ENCODE measurements at regions not wholly inside any gene's neighbourhood (a gene's known extent, or its start where the extent isn't known, plus 50 kb on each side); places are given as distances from the start of the nearest gene placed in this dataset.

DNA sequence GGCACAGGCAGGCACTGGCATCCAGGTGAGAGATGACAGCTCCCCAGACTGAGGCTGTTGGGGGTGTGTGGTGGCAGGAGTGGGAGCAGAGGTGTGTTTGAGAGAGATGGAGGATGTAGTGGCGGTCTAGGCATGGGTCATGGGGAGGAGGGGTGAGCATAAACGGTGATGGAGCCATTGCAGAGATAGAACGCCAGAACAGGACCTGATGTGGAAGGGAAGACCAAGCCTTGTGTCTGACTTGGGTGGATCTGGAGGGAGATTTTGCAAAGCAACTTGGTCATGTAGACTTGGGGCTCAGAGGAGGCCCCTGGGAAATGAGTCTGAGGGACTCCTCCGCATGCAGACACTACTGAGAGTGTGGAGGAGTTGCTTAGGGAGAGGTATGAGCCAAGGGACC lies 50.0 kb upstream of the CLDN5 start:
- no peak for DNase-seq (ENCODE audit: extremely low read depth in 1 of 11, low read depth in 9 of 11, low spot score in 4 of 11)

DNA sequence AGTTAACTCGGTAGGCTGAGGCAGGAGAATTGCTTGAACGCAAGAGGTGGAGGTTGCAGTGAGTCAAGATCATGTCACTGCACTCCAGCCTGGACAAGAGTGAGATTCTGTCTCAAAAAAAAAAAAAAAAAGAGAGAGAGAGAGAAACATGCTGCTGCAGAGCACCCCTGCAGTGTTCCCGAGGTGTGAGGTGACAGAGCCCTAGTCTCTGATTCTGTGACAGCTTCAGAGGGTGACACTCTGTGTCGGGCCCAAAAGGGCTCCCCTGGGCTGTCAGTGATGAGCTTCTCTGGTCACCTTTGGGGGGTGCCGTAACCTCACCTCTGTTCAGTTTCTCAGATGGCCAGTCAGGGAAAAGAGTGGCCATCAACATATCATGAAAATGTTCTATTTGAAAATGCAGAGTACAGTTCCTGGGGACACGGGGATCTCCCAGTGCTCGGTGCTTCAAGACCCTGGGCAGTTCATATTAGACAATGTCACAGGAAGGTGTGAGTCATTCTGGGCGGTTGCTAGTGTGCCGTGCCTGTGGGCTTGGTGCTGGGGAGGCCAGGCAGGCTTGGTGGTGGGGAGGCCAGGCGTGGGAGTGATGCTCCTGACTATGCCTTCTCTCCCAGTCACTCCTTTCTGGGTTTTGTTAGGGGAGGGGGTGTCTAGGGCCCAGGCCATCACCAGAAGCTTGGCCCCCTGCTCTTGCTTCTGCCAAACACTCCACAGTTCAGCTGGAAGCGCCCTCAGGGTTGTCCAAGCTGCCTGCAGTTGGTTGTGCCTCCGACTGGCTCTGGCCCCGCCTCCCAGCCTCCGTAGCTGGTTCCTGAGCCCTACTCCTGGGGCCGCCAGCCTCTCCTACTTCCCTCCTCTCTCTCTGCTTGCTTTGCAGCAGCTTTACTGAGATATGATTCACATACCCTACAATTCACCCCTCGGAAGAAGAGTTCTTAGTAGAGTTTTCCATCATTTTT lies 52.5 kb upstream of the CLDN5 start:
- no peak for DNase-seq (ENCODE audit: extremely low read depth in 1 of 11, low read depth in 9 of 11, low spot score in 4 of 11)

DNA sequence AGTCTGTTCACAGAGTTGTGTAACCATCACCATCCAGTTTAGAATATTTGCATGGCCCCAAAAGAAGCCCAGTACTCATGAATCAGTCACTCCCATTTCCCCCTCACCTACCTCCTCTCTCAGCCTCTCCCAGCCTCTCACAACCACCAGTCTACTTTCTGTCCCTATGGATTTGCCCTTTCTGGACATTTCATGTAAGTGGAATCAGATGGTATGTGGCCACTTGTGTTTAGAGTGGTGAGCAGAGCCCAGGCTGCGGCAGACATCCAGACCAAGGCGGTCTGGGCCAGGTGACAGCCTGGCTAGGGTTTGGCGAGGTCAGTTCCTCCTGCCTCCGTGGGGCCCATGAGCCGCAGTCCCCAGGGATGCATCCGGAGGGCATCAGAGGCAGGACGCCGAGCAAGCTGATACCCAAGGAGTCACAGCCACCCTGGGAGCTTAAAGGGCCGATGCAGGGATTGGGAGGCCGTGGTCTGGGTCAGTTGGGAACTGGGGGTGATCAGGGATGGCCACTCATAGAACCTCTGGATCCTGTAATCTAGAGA lies 53.3 kb upstream of the CLDN5 start:
- no peak for DNase-seq (ENCODE audit: extremely low read depth in 1 of 11, low read depth in 9 of 11, low spot score in 4 of 11)

DNA sequence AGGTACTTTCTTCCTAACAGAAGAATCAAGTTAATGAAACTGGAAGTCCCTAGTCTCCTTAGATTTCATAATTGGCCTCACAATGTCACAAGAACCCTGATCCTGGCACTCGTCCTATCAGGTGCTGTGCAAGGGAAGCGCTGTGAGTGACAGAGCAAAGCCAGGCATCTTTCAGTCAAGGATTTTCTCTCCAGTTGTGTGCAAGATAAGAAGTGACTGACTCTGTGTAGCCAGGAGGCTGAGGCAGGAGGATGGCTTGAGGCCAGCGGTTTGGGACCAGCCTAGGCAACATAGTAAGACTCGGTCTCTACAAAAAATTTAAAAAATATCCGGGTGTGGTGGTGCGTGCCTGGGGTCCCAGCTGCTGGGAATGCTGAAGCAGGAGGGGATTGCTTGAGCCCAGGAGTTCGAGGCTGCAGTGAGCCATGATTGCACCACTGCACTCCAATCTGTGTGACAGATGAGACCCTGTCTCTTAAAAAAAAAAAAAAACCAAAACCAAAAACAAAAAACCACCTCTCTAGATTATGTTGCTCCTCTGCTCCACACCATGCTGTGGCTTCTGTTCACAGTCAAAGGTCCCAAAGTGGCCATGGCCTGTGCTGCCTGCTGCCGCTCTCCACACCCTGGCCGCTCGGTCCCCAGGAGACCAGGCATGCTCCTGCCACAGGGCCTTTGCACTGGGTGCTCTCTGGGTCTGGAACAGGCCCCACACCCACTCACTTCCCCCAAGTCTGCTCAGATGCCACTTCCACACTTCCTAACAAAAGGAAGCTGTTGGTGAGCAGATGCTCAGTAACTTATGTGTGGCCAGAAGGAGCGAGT lies 54.2 kb upstream of the CLDN5 start:
- no peak for DNase-seq (ENCODE audit: extremely low read depth in 1 of 11, low read depth in 9 of 11, low spot score in 4 of 11)

DNA sequence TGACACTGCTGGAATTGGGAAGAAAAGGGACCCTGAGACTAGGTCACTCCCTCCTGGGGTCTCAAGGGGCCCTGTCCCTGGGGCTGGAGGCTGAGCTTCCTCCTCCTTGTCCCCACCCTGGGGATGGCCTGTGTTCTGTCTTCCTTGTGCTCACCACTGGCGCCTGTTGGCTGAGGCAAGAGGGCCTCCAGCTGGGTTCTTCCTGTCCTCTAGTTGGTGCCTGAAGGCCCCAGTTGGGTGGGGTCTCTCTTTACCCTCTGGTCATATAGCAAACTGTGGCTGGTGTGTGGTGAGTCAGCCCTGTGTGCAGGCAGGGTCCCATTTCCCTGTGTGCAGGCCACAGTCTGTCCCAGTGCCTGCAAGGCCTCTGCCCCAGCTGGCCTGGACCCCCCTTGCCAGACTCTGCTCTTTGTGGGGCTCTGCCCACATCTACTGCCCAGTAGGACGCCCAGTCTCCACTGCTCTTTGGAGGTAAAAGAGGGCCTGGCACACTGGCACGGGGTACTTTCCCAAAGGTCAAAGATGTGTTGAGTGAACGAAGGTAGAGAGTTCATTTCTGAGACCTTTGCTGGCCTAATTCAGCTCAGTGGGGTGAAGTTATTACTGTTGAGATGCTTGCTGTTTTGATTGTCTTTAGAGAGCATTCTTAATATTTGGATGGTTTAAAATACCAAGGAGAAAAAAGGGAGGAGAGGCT lies 55.1 kb upstream of the CLDN5 start:
- DNase-seq (ENCODE audit: extremely low read depth in 1 of 11, low read depth in 9 of 11, low spot score in 4 of 11), result no peak

DNA sequence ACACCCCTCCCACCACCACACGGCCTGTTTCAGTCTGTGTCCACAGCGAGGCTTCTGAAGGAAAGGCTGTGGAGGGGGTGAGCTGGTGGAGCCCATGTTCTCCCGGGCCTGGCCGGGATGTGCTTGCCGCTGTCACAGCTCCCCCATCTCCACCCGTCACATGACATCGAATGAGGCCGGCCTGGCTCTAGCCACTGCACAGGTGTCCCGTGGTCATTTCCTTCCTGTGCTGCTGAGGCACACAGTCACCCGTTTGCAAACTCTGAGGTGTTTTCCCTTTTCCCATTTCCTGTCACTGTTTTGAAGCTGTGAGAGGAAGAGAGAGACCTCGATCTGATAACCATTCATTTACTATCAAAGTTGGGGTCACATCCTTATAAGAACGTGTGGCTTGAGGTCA lies 55.7 kb upstream of the CLDN5 start:
- peak in 2 of 11 donors; percentile 10 to 11 for DNase-seq (ENCODE audit: extremely low read depth in 1 of 11, low read depth in 9 of 11, low spot score in 4 of 11)

DNA sequence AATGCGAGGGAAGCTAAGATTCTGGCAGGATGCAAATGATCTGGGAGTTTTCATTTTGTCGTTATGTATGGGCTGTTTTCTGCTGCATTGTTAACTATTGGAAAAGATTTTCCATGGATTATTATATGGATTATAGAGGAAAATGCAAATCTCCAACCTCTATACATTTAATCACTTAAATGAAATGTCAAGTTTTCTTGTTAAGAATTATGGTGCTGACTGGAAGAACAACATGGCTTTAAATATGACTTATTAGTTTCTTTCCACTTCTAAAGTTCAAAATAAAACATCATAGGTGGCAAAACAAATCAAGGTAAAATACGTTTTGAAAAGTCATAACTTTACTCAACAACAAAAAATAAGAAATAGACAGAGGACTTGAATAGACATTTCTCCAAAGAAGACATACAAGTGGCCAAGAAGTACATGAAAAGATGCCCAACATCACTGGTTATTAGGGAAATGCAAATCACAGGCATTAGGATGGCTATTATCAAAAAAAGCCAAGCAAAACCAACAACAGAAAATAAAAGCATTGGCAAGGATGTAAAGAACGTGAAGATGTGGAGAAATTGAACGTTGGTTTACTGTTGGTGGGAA lies 56.2 kb upstream of the CLDN5 start:
- no peak for DNase-seq (ENCODE audit: extremely low read depth in 1 of 11, low read depth in 9 of 11, low spot score in 4 of 11)

DNA sequence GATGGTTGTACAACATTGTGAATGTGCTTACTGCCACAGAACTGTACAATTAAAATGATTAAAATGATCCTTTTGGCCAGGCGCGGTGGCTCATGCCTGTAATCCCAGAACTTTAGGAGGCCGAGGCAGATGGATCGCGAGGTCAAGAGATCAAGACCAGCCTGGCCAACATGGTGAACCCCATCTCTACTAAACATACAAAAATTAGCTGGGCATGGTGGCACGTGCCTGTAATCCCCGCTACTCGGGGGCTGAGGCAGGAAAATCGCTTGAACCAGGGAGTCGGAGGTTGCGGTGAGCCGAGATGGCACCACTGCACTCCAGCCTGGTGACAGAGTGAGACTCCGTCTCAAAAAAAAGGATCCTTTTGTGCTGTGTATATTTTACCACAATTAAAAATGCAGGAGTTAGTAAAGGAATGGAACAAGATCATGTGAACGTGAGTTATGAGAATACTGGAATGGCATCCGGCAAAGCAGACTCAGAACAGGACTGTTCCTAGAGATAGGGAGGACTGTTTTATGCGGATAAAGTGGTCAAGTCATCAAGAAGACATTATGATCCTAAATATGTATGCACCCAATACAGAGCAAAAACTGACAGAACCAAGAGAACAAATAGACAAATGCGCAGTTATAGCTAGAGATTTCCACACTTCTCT lies 58.0 kb upstream of the CLDN5 start:
- no peak for DNase-seq (ENCODE audit: extremely low read depth in 1 of 11, low read depth in 9 of 11, low spot score in 4 of 11)

DNA sequence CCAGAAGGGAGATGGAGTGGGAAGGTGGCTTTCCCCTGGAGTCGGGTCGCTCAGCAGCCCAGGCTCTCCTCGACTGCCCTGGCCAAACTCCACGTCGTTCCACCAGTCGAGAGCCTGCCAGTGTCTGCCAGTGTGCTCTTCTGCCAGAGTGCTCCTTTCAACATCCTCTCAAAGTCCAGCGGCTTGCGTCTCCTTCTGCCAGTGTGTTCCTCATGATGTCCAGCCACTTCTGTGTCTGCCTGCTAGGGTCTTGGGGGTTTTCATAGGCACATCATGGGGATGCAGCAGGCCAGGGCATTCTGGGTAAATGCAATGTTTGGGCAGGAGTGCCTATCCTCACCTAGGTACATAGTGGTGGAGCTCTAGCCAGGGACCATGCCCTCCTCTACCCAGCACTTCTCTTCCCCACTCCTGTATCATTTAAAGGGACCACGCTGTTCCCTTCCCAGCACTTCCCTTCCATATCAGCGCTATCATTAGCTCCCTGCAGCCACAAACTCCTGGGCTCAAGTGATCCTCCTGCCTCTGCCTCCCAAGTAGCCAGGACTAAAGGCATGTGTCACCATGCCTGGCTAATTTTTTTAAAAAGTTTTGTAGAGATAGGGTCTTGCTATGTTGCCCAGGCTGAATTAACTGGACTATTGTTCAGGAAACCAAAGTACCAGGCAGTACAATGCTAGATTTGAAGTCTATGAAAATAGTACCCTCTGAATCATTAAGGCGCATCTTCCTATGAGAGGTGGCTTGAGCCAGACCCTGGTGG lies 62.9 kb upstream of the CLDN5 start:
- no peak for DNase-seq (ENCODE audit: extremely low read depth in 1 of 11, low read depth in 9 of 11, low spot score in 4 of 11)

DNA sequence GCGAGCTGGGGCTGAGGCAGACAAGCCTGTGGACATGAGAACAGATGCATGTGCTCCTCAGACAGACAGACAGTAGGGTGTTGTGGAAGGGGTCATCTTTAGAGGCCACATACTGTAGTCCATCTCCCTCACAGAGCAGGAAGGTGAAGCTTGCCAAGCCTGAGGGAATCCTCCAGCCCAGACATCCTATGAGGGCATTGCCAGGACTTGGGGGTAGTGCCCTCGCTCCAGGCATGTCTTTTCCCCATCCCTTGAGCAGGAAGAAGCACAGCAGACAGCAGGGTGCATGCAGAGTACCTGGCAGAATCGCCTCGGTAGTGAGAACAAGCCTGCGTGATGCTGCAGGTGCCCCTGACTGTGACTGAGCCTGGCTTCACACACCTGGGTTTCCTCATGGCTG lies 66.5 kb upstream of the CLDN5 start:
- no peak for DNase-seq (ENCODE audit: extremely low read depth in 1 of 11, low read depth in 9 of 11, low spot score in 4 of 11)

DNA sequence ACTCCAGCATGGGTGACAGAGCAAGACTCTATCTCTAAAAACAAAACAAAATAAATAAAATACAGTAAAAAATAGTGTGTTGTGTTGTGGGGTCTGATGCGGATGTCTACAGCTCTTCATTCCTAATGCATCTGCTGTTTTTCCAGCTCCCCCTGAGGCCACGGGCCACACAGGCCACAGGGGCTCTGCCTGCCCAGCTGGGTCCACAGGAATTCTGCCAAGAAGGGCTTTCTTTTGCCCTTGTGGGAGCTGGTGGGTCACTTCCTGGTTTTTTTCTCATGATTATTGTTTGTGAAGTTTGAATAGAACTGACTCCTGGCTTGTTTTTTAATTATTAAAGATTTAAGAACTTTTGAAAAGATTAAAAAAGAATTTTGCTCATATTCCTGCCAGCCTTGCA lies 67.4 kb upstream of the CLDN5 start:
- no peak for DNase-seq (ENCODE audit: extremely low read depth in 1 of 11, low read depth in 9 of 11, low spot score in 4 of 11)

DNA sequence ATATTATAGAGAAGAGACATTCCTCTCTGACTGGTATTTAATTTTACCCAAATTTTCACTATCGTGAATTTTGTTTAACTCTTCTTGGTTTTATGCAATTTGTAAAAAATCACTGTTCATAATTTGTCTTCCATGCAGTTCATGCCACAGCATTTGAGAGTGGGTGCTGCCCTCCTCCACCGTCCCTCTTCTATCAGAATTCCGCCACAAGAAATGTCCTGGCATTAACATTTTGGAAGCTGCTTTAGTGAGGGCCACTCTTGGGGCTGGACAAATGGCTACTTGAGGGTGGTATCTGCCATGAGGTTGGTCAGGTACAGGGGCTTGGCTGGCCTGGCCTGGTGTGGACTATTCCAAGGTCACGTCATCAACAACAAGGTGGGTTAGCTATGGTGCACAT lies 68.3 kb upstream of the CLDN5 start:
- DNase-seq (ENCODE audit: extremely low read depth in 1 of 11, low read depth in 9 of 11, low spot score in 4 of 11), result no peak

DNA sequence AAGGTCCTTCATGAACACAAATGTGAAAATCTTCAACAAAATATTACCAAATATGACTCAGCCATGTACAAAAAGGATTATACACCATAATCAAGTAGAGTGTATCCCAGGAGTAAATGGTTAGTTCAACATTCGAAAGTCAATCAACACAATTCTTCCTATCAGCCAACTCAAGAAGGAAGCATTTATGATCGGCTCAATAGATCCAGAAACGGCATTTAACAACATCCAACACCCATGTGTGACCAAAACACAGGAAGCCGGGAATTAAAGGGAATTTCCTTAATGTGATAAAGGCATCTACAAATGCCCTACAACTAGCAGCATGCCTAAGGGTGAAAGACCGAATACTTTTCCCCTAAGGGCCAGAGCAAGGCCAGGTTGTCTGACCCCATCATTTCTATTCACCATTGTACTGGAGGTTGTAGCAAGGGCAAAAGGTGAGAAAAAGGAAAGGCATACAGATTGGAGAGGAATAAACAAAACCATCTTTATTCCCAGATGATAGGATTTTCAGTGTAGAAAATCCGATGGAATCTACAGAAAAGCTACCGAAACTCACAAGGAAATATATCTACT lies 69.9 kb upstream of the CLDN5 start:
- DNase-seq (ENCODE audit: extremely low read depth in 1 of 11, low read depth in 9 of 11, low spot score in 4 of 11), result no peak

DNA sequence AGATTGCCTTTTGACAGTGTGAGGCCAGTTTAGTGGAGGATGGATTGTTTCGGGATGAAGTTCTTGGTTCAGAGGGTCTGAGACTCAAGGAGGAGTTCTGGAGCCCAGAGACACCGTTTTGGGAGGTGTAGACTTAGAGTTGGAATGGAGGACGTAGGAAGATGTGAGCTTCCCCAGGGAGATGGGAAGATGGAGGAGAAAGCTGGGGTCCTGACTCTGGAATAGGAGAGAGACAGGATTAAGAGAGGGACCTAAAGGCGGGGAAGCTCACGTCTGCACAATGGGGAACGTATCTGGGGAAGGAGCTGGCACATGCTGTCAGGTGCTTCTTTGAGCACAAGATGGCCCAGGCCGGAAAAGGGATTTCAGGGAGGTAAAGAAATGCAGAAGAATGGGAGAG lies 71.3 kb upstream of the CLDN5 start:
- DNase-seq (ENCODE audit: extremely low read depth in 1 of 11, low read depth in 9 of 11, low spot score in 4 of 11), result no peak

DNA sequence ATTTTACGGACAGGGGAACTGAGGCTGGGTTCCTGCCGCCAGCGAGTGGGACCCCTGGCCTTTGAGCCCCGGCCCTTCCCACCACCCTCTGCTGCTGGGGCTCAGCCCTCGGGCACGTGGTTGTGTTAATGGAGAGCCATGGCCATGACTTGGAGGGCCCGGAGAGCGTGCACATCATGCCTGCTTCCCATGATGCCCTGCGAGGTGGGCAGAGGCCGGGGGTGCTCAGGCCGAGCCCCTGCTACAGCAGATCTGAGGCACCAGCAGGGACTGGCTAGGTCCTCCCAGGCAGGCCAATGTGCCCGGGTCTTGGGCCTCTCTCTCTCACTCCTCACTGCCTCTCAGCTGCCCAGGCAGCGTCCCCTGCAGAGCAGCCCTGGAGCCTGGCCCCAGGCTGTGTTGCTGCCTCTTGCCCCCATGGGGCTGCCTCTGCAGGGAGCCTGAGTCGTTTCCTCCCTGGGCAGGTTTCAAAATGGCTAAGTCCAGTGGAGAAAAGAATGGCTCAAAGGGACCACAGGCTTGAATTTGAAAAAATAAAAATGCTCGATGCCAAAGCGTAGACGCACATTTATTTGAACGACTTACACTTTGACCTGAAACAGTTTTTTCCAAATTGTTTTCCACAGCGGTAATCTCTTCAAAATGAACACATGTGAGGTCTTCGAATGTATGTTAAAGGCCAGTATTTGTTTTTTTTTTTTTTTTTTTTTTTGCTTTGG lies 72.6 kb upstream of the CLDN5 start:
- no peak for DNase-seq (ENCODE audit: extremely low read depth in 1 of 11, low read depth in 9 of 11, low spot score in 4 of 11)

DNA sequence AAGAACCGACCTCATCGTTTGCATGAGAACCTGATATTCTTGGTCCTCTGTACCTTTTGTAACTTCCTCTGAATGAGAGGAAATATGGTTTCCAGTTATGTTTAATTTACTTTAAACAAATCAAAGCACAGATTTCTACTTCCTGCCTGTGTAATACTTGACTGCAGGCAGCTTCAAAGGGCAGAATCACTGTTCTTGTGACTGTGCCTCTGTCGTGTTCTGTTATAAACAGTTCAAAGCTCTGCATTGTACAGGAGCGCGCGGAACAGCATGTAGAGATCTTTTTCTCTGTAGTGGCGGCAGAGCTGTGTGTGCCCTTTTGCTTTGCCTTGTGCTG lies 73.2 kb upstream of the CLDN5 start:
- no peak for DNase-seq (ENCODE audit: extremely low read depth in 1 of 11, low read depth in 9 of 11, low spot score in 4 of 11)
